ENCODE measurements at regions not wholly inside any gene's neighbourhood (a gene's known extent, or its start where the extent isn't known, plus 50 kb on each side); places are given as distances from the start of the nearest gene placed in this dataset.

- Histone ChIP-seq H3K27me3 (no peaks in the 10 kb centered on the region), H3K36me3 (peaks cover 0 to 11% (median 0%) of the 10 kb centered on the region in 3 donors), H3K9me3 (no peaks in the 10 kb centered on the region), H3K4me3 (no peak overlapping the region), H3K27ac (no peak overlapping the region), H3K4me1 (peaks cover 0 to 7% (median 0%) of the 10 kb centered on the region in 3 donors)
- DNase-seq: no peak
- intact Hi-C loops (cut with DNase I): no loop called here
- no peak for FAIRE-seq
- 93 to 94% methylated on average over 6 of the region's 6 CpGs for WGBS, 2 donors
- TF ChIP-seq CTCF (IDR thresholded peaks at IDR 0.05): no peak
- no peak for ATAC-seq
Measured at GRCh38 chr6:144576871-144577270, 291.7 kb downstream of the UTRN start.

- intact Hi-C loops (cut with DNase I): no loop called here
- no peak for DNase-seq
- peak in 2 of 4 donors; percentile 54 to 60 for ATAC-seq
- TF ChIP-seq CTCF (IDR thresholded peaks at IDR 0.05): no peak
- no peak for FAIRE-seq
- H3K4me1 ChIP-seq: peaks cover 0 to 7% (median 5%) of the 10 kb centered on the region in 3 donors
- 56 to 59% methylated on average over 7 of the region's 7 CpGs for WGBS, 2 donors
- no peaks in the 10 kb centered on the region for H3K27me3 ChIP-seq
- no peak overlapping the region for H3K4me3 ChIP-seq
- H3K9me3 ChIP-seq: no peaks in the 10 kb centered on the region
- H3K36me3 ChIP-seq: peaks cover 0 to 11% (median 0%) of the 10 kb centered on the region in 3 donors
- H3K27ac ChIP-seq: no peak overlapping the region
Measured at GRCh38 chr6:144578385-144579350, 293.5 kb downstream of the UTRN start.

- FAIRE-seq (no peak), DNase-seq (no peak), ATAC-seq (no peak)
- Histone ChIP-seq H3K27me3 (no peaks in the 10 kb centered on the region), H3K36me3 (peaks cover 0 to 11% (median 0%) of the 10 kb centered on the region in 3 donors), H3K4me3 (no peak overlapping the region), H3K4me1 (peaks cover 0 to 7% (median 5%) of the 10 kb centered on the region in 3 donors), H3K9me3 (no peaks in the 10 kb centered on the region), H3K27ac (no peak overlapping the region)
- intact Hi-C loops (cut with DNase I): loop anchor here in 1 of 3 donors (10.0 kb wide), 2 partner anchors 355 to 455 kb away; no protein-coding TSS in a partner anchor
- no peak for TF ChIP-seq CTCF (IDR thresholded peaks at IDR 0.05)
- 52 to 65% methylated on average over 3 of the region's 3 CpGs for WGBS, 2 donors
Measured at GRCh38 chr6:144580039-144580438, 294.9 kb downstream of the UTRN start.

GRCh38 chr6:144580771-144581170 lies 295.6 kb downstream of the UTRN start:
- Histone ChIP-seq H3K9me3 (no peaks in the 10 kb centered on the region), H3K4me3 (no peak overlapping the region), H3K27ac (no peak overlapping the region), H3K4me1 (peaks cover 0 to 15% (median 5%) of the 10 kb centered on the region in 3 donors), H3K27me3 (no peaks in the 10 kb centered on the region), H3K36me3 (peaks cover 0 to 11% (median 0%) of the 10 kb centered on the region in 3 donors)
- FAIRE-seq (no peak), DNase-seq (no peak), ATAC-seq (no peak)
- intact Hi-C loops (cut with DNase I): loop anchor here in 1 of 3 donors (10.0 kb wide), 2 partner anchors 354 to 454 kb away; no protein-coding TSS in a partner anchor
- TF ChIP-seq CTCF (IDR thresholded peaks at IDR 0.05): no peak
- 96 to 100% methylated on average over 1 of the region's 1 CpG for WGBS, 2 donors
